ENCODE measurements at regions not wholly inside any gene's neighbourhood (a gene's known extent, or its start where the extent isn't known, plus 50 kb on each side); places are given as distances from the start of the nearest gene placed in this dataset.

DNA sequence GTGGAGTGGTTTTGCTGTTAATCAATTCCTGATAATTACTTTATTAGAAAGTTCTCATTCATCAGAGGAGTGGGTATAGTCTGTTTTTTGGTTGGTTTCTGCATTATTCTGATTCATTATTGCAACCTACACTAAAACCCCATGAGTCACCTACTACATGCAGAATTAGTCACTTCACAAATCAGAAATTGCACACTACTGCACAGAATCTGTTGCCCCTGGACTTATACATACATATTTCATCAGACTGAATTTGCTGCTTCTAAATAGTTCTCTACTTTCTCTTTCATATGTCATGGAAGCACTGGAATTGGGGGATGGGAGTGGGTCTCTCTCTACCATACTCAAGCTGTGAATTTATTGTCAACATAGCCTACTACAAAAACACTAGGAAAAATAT lies 585.1 kb downstream of the DNAH5 start:
- H3K27ac Mint-ChIP-seq = no peak overlapping the region
- H3K9me3 Mint-ChIP-seq = no peaks in the 10 kb centered on the region; a peak in 1 of 5 replicates
- no peaks in the 10 kb centered on the region for H3K9me3 ChIP-seq (ENCODE audit: control insufficient read depth, low read depth, low read length)
- no peak overlapping the region for H4K5ac ChIP-seq (ENCODE audit: insufficient read length, low read depth, low read length)
- no peak overlapping the region for H2BK12ac ChIP-seq (ENCODE audit: insufficient read length, low read depth, low read length)
- H2BK15ac ChIP-seq (ENCODE audit: low read depth, low read length) = no peak overlapping the region
- H3K27me3 Mint-ChIP-seq (ENCODE audit: low read depth) = no peaks in the 10 kb centered on the region
- no peaks in the 10 kb centered on the region for H3K23me2 ChIP-seq (ENCODE audit: insufficient read length, low read depth, low read length, poor library complexity, severe bottlenecking)
- no peak overlapping the region for H3T11ph ChIP-seq (ENCODE audit: low read length)
- H3K27me3 ChIP-seq (ENCODE audit: insufficient read depth, low read length) = no peaks in the 10 kb centered on the region
- H3K27ac ChIP-seq (ENCODE audit: insufficient read length, low read depth, low read length) = no peak overlapping the region
- no peak overlapping the region for H2AFZ ChIP-seq (ENCODE audit: low read length)
- no peak overlapping the region for H3K9ac ChIP-seq (ENCODE audit: extremely low read depth, insufficient read length, low read length)
- no peak overlapping the region for H3K18ac ChIP-seq (ENCODE audit: insufficient read length, low read depth, low read length)
- no peak overlapping the region for H2AK5ac ChIP-seq (ENCODE audit: insufficient read length, low read length)
- no peak for DNase-seq
- no peaks in the 10 kb centered on the region for H3K79me1 ChIP-seq (ENCODE audit: insufficient read depth, low read depth, low read length, poor library complexity, severe bottlenecking)
- no peak overlapping the region for H3K14ac ChIP-seq (ENCODE audit: insufficient read depth, low read length)
- no peak overlapping the region for H3K23ac ChIP-seq (ENCODE audit: insufficient read length, low read depth, low read length)
- no peak overlapping the region for H4K8ac ChIP-seq (replicated peaks; ENCODE audit: insufficient read length, low read depth, low read length)
- H2BK20ac ChIP-seq (ENCODE audit: low read depth, low read length, poor library complexity, severe bottlenecking) = no peak overlapping the region
- no peaks in the 10 kb centered on the region for H4K20me1 ChIP-seq (ENCODE audit: control insufficient read depth, insufficient read depth, insufficient read length)
- no peak overlapping the region for H3K4ac ChIP-seq (ENCODE audit: low read depth, low read length)
- no peak overlapping the region for H3K56ac ChIP-seq (ENCODE audit: insufficient read length, low read depth, low read length)
- no peak overlapping the region for H3K4me3 Mint-ChIP-seq
- no peak overlapping the region for H3K4me2 ChIP-seq (ENCODE audit: insufficient read depth, insufficient read length, low read length)
- no peaks in the 10 kb centered on the region for H3K36me3 Mint-ChIP-seq (ENCODE audit: insufficient read depth in 1 of 3, low read depth in 3 of 3)
- H3K4me1 Mint-ChIP-seq = no peaks in the 10 kb centered on the region
- no peaks in the 10 kb centered on the region for H3K4me1 ChIP-seq (ENCODE audit: insufficient read depth, low read length)
- no peaks in the 10 kb centered on the region for H3K79me2 ChIP-seq (ENCODE audit: insufficient read depth, low read length)
- TF ChIP-seq, protein P1, sequence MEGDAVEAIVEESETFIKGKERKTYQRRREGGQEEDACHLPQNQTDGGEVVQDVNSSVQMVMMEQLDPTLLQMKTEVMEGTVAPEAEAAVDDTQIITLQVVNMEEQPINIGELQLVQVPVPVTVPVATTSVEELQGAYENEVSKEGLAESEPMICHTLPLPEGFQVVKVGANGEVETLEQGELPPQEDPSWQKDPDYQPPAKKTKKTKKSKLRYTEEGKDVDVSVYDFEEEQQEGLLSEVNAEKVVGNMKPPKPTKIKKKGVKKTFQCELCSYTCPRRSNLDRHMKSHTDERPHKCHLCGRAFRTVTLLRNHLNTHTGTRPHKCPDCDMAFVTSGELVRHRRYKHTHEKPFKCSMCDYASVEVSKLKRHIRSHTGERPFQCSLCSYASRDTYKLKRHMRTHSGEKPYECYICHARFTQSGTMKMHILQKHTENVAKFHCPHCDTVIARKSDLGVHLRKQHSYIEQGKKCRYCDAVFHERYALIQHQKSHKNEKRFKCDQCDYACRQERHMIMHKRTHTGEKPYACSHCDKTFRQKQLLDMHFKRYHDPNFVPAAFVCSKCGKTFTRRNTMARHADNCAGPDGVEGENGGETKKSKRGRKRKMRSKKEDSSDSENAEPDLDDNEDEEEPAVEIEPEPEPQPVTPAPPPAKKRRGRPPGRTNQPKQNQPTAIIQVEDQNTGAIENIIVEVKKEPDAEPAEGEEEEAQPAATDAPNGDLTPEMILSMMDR (conservative IDR thresholded peaks at IDR 0.05) = no peak
- no peak overlapping the region for H2BK120ac ChIP-seq (ENCODE audit: low read depth, low read length, poor library complexity, severe bottlenecking)
- H2BK5ac ChIP-seq (ENCODE audit: insufficient read length, low read length) = no peak overlapping the region
- H4K91ac ChIP-seq (ENCODE audit: insufficient read length, low read depth, low read length) = no peak overlapping the region
